WTC11 (cell line): ENCODE measurements at regions not wholly inside any gene's neighbourhood (a gene's known extent, or its start where the extent isn't known, plus 50 kb on each side); places are given as distances from the start of the nearest gene placed in this dataset.

ENCODE experiments used
- ATF3 ChIP-seq: sonication (generic); formaldehyde crosslinking; conservative IDR thresholded peaks from 2 replicates; pipeline ENCODE4 v1.8.1; 2022; ENCODE audit warnings: mild to moderate bottlenecking, missing genetic modification reagents
- CTCF ChIP-seq: fragments of 200-600 bp; IDR thresholded peaks from 2 replicates; pipeline ENCODE4 v1.8.0; 2022; ENCODE audit warnings: antibody characterized with exemption
- E2F5 ChIP-seq: sonication (generic); formaldehyde crosslinking; IDR thresholded peaks from 2 replicates; pipeline ENCODE4 v1.8.1; 2022; ENCODE audit warnings: mild to moderate bottlenecking, moderate library complexity, missing genetic modification reagents
- FOXJ3 ChIP-seq: sonication (generic); formaldehyde crosslinking; IDR thresholded peaks from 2 replicates; pipeline ENCODE4 v1.9.0; 2021; ENCODE audit warnings: missing genetic modification reagents, mild to moderate bottlenecking, borderline replicate concordance
- JUN ChIP-seq: sonication (generic); formaldehyde crosslinking; IDR thresholded peaks from 2 replicates; pipeline ENCODE4 v1.8.0; 2023; ENCODE audit warnings: mild to moderate bottlenecking, missing genetic modification reagents
- MAX ChIP-seq: sonication (generic); formaldehyde crosslinking; IDR thresholded peaks from 2 replicates; pipeline ENCODE4 v1.8.0; 2022; ENCODE audit warnings: mild to moderate bottlenecking, missing genetic modification reagents
- NR3C1 ChIP-seq: sonication (generic); formaldehyde crosslinking; conservative IDR thresholded peaks from 2 replicates; pipeline ENCODE4 v1.8.1; 2023; ENCODE audit warnings: low read depth, mild to moderate bottlenecking, missing genetic modification reagents
- ZNF121 ChIP-seq: sonication (generic); formaldehyde crosslinking; IDR thresholded peaks from 2 replicates; pipeline ENCODE4 v1.8.0; 2023; ENCODE audit warnings: missing genetic modification reagents
- ZNF263 ChIP-seq: sonication (generic); formaldehyde crosslinking; IDR thresholded peaks from 2 replicates; pipeline ENCODE4 v1.8.1; 2022; ENCODE audit warnings: low read depth, mild to moderate bottlenecking, moderate library complexity, missing genetic modification reagents

GRCh38 chr15:36108541-36108940 is 470.9 kb upstream of the CDIN1 start:
- no peak for TF ChIP-seq FOXJ3
- no peak for TF ChIP-seq CTCF
- TF ChIP-seq NR3C1 (CRISPR knock-in tag), result no peak
- TF ChIP-seq E2F5, result no peak
- no peak for TF ChIP-seq ZNF263 (CRISPR knock-in tag)
- no peak for TF ChIP-seq ATF3
- no peak for TF ChIP-seq ZNF121
- no peak for TF ChIP-seq MAX (CRISPR knock-in tag)
- TF ChIP-seq JUN, result no peak
